ENCODE measurements at regions not wholly inside any gene's neighbourhood (a gene's known extent, or its start where the extent isn't known, plus 50 kb on each side); places are given as distances from the start of the nearest gene placed in this dataset.

DNA sequence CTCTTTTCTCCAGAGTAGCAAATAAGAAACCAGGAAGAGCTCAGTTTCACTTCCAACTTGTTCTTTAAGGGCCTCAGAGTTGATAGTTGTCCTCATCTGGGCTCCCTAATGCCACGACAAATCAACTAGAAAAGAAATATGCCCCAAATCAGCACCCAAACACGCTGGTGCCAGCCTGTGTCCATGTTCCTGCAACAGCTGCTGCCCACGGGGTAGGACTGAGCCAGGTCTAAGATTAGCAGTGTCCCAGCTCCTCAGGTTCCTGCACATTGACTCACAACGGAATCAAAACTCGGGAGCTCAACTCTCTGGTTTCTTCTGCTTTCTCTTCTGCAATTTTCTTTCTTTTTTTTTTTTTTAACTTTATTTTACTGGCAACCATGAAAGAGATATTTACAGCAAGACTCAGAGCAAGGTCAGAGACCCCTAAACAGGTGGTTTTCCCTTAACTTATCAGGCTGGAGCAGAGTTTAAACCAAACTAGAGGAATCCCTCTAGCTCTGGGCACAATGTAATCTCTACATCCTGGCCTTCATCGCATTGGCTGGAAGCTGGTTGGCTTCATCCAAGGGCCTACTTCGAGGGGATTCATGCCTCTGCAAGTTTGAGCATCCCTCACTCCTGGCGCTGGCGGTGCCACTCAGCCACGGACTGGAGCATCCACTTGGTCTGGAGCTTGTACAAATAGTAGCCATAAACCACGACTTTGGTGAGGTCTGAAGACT, 126.1 kb downstream of the PFKFB3 start:
- TF ChIP-seq SUZ12 (IDR thresholded peaks at IDR 0.05) (no peak), L3MBTL2 (conservative IDR thresholded peaks at IDR 0.05) (no peak), SP1 (IDR thresholded peaks at IDR 0.05) (no peak)

Data from HEK293T (cell line).